ENCODE measurements at regions not wholly inside any gene's neighbourhood (a gene's known extent, or its start where the extent isn't known, plus 50 kb on each side); places are given as distances from the start of the nearest gene placed in this dataset.
"Not testable (repeated sequence)": the region's sequence is repeated elsewhere in the genome, so short reads cannot be mapped to it uniquely, and the experiment has no call there.

DNA sequence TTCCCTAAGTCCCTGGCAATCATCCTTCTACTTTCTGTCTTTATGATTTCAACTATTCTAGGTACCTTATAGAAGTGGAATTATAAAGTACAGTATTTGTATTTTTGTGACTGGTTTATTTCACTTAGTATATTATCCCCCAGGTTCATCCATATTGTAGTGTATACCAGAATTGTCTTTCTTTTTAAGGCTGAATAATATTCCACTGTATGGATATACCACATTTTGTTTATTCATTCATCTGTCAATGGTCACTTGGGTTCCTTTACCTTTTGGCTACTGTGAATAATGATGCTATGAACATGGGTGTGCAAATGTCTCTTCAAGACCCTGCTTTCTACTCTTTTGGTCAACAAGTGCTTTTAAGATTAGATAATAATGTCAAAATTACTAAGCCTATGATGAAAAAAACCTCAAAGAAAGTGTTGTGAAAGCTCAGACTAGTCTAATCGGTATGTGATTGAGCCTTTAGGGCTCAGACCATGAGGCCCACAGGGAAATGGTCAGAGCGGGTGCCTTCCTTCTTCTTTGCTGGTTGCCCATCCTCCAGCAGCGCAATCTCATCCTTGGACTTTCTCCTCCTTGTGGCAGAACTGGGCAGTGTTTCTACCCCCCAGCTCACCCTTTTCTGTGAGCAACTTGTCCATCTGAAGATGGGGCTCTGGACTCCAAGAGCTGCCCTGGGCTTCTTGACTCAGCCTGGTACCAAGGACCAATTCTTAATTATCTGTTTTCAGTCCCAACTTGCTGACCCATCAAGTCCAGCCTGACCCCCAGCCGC lies 105.4 kb downstream of the TTC8 start:
- DNase-seq (ENCODE audit: low read depth, low spot score): peak; percentile 18

- DNase-seq (ENCODE audit: low read depth, low spot score): no peak
These were observed 107.1 kb downstream of the TTC8 start for GRCh38 chr14:88931321-88932110.

GRCh38 chr14:88933191-88933590 lies 108.7 kb downstream of the TTC8 start:
- DNase-seq (ENCODE audit: low read depth, low spot score): no peak

DNA sequence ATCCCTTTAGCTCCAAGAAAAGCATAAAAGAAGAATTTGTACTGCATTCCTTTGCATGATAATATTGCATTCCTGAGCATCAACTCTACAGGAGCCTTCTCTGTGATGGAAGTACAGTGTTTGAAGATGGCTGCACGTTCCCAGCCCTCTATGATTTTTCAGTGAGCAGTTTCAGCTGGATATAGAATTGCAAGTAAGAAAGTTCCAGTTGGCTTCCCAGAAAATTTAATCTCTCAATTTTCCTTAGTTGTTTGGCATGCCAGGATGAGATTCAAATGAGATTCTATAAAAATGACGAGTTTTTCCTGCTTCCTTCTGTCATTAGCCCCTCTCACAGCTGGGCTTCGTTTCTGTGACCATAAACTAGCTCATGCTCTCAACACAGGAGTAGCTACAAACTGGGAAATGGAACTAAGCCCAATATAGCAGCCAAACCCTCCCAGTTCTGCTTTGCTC lies 109.9 kb downstream of the TTC8 start:
- DNase-seq (ENCODE audit: low read depth, low spot score): no peak

- DNase-seq (ENCODE audit: low read depth, low spot score): no peak
These were observed 110.6 kb downstream of the TTC8 start for GRCh38 chr14:88935083-88935482.

- DNase-seq (ENCODE audit: low read depth, low spot score): no peak
These were observed 113.3 kb downstream of the TTC8 start for GRCh38 chr14:88937706-88938105.

DNA sequence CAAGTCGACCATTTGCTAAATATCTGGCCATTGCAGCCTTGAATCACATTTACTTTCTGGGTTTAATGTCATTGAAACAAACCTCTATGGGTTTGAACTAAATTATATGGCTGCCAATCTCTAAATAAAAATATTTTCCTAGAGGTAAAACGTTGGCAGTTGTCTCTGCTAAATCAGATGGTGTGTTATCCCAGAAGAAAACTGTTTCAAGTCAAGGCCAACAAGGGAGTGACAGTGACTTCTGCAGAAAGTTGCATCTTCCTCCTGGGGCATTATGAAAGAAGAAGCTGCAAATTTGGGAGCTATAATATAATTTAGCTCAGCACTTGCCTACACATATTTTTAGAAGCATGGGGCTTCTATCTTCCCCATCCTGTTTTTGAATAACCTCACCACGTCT lies 116.2 kb downstream of the TTC8 start:
- no peak for DNase-seq (ENCODE audit: low read depth, low spot score)

- DNase-seq (ENCODE audit: low read depth, low spot score): no peak
These were observed 117.0 kb downstream of the TTC8 start for GRCh38 chr14:88941414-88941813.

DNA sequence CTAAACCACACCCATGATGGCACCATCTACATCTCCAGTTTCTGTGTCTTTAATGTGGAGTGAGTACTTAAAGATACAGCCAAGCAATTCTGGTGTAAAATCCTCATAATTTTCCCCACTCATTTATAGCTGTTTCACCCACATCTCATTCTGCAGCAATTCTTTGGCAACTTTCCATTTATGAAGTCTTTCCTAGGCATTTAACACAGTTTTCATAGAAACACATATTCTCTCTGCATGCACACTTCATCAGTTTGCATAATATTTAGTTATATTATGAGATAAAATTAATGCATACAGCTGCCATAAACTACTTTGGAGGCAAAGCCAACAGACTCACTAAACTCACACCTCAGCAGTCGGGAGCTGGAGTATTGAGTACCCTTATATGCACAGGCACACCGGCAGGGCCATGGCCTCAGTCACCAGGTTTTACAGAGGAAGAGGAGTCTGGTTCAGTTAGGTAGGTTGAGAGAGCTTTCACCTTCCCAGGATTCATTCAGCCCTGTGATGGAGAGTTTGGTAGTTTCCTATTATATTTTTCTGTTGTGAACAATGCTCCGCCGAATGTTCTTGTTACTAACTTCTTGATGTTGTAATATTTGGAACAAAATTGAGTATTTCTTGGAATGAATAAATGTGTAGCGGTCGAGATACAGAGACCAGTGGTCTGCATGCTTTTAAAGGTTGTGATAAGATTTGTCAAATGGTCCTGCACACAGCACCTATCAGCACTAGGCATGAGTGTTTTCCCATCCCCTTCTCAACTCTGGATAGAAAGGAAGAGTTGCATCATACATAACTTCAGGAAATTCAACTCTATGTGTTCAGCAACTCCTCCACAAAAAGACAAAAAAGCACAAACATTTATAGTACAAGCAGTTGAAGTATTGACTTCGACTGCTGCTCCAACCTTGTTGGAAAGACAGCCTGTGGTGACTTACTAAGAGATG lies 123.5 kb downstream of the TTC8 start:
- no peak for DNase-seq (ENCODE audit: low read depth, low spot score)

DNA sequence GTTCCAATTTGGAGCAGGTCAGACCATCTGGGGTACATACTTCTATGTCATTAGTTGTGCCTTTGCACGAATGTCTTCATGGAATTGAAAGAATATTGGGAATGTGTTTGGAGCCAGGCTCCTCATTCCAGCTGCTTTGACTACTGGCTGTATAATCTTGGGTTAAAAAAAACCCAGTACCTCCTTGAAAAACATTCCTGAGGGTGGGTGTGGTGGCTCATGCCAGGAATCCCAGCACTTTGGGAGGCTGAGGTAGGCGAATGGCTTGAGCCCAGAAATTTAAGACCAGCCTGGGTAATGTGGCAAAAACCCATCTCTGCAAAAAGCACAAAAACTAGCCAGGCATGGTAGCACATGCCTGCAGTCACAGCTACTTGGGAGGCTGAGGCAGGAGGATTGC lies 125.6 kb downstream of the TTC8 start:
- DNase-seq (ENCODE audit: low read depth, low spot score): peak; percentile 6

DNA sequence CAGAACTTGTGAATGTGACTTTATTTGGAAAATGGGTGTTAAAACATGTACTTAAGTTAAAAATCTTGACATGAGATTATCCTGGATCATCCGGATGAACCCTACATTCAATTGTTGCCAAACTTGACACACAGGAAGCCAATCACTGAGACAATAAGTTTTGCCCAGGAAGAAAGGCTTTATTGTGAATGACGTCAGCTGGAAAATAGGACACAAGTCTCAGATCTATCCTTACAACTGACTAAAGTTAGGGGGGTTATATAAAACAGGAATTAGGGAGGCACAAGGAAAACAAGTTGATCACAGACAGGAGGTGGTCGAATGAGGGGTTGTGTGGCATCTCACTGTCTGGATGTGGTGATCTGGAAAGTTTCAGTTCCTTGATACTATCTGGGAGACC lies 126.9 kb downstream of the TTC8 start:
- DNase-seq (ENCODE audit: low read depth, low spot score): no peak

DNA sequence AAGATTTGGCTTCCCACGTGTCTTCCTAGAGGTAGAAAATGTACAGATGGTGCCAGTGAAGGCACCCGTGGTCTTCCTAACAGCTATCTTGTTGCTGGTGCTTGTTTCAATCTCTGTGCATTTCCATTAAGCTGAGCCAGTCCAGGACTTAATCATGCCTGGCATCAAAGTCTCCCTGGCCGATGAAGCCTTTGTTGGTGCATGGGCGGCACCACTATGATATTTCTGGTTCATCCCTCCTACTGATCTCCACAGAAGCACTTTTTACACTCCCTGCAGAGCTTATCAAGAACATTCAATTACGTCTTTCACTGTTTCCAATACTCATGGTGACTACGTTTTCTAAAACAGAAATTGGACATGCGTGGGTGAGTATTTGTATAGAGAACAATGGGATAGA lies 128.4 kb downstream of the TTC8 start:
- no peak for DNase-seq (ENCODE audit: low read depth, low spot score)

GRCh38 chr14:88955455-88955854 lies 131.0 kb downstream of the TTC8 start:
- no peak for DNase-seq (ENCODE audit: low read depth, low spot score)

DNA sequence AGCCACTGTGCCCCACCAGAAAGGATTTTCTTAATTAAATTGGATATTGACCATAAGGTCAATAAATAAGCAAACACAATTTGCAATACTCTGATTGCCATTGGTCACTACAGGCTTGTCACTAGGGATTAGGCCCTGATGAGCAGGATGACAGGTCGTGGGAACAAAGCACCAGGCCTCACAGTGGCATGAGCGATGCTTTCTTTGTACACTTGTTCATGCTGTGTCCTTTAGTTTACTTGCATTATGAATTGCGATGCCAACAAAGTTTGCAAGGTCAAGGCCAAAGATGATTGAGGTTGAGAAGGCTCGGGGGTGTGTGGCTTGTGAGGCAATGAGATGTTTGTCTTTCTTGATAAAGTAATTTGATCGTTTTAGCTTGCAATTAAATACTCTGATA lies 136.0 kb downstream of the TTC8 start:
- DNase-seq (ENCODE audit: low read depth, low spot score): no peak

GRCh38 chr14:88961214-88961613 lies 136.8 kb downstream of the TTC8 start:
- DNase-seq (ENCODE audit: low read depth, low spot score): no peak

DNA sequence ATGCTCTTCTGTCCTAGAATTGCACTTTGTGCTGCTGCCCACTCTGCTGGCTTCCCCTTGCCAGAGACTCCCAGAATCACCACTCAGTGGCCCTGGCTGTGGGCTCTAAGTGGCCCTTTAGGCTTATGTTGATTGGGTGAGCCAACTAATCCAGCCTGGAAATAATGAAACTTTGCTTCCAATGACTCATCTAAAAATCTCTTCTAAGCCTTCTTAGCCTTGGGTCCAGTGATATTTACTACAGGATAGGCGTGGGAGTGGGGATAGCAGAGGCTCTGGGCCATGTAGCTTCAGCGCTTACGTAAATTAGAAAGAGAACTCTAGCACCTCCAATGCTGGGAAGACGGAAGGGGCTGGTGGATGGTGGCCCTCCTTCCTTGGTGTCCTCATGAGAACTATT lies 137.9 kb downstream of the TTC8 start:
- DNase-seq (ENCODE audit: low read depth, low spot score): no peak

- no peak for DNase-seq (ENCODE audit: low read depth, low spot score)
These were observed 142.8 kb downstream of the TTC8 start for GRCh38 chr14:88967299-88967698.

DNA sequence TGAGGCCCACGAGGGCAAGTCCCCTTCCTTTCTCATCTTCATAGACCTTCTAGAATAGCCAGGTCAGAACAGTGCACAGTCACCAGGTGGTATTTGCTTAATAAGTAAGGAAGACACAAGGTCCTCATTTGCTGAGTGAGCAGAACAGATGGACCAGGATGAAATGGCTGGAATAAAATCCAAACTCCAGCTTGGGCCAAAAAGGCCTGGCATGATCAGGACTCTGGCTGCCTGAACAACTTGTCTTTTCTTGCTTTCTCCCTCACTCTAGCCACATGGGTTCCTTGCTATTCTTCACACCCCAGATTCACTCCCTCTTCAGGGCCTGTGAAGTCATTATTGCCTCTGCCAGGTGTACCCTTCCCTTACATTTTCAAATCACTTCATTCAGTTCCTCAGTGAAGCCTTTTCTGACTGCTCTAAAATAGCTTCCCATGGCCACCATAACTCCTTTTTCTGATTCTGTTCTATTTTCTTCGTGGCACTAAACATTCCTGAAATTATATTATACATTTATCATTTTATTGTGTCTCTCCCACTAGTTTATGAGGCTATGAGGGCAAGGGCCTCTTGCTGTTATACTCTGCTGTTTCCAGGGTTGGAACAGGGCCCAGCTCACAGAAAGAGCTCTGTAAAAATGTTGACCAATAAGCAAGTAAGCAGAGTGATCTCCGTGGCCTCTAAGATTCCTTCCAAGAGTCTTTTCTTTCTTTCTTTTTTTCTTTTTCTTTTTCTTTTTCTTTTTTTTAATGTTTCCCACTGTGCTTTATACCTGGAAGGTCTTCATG lies 150.8 kb downstream of the TTC8 start:
- DNase-seq (ENCODE audit: low read depth, low spot score): no peak

DNA sequence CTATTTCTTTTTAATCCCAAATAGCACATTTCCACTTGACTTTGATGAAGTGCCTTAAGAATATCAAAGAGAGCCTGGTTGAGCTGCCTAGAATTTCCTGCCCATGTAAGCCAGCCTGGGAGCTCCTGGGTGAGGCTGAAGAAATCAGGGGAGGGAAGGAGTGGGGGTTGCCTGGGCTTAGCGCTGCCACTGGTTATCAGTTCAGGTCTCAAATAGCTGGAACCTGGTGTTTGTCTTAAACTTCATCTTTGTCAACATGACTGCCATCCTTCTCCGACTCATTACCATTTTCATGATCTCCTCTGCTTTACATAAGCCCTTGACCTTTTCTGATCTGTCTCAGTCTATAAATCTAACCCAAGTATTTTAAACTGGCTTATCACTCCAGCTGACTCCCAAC lies 151.5 kb downstream of the TTC8 start:
- DNase-seq (ENCODE audit: low read depth, low spot score): no peak

DNA sequence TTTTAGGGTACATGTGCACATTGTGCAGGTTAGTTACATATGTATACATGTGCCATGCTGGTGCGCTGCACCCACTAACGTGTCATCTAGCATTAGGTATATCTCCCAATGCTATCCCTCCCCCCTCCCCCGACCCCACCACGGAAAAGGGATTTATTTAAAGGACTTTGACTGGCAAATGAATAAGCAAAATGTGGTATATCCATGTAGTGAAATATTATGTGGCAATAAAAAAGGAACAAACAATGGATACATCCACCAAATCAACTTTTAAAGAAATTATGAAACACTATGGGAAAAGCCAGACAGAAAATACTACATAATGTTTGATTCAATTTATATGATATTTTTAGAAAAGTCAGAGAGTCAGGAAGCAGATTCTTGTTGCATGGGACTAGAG lies 156.5 kb downstream of the TTC8 start:
- not testable (repeated sequence) for DNase-seq (ENCODE audit: low read depth, low spot score)

GRCh38 chr14:88981948-88982347 lies 157.5 kb downstream of the TTC8 start:
- no peak for DNase-seq (ENCODE audit: low read depth, low spot score)
